Panc1 (cell line): ENCODE measurements at regions not wholly inside any gene's neighbourhood (a gene's known extent, or its start where the extent isn't known, plus 50 kb on each side); places are given as distances from the start of the nearest gene placed in this dataset.

ENCODE experiments used
- POLR2AphosphoS5 ChIP-seq: IDR thresholded peaks from 2 replicates; pipeline ENCODE4 v1.6.1; 2012; ENCODE audit warnings: mild to moderate bottlenecking, low read depth, low read length, moderate library complexity
- TF ChIP-seq, protein P1 (sequence below): fragments of 450-650 bp; IDR thresholded peaks from 2 replicates; pipeline ENCODE4 v1.5.1; 2017; ENCODE audit warnings: mild to moderate bottlenecking

DNA sequence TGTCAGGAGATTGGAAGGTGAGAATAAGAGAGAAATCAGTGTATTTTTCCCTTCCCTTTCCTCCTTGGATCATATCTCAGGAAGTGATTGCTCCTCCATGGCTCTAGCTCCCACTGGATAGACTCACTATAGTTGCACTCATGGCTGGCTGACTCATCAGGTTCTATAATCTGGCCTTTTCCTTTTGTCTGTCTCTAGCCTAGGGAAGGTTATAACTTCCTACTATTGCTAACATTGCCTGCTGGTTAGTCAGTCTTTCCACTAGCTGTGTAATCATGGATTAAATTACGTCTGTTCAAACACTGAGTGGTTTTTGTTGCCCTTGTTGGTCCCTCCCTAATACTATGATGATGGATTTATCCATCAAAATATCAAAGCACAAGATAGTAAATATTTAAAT lies 195.5 kb upstream of the VEGFC start:
- TF ChIP-seq POLR2AphosphoS5, result no peak
- TF ChIP-seq, protein P1, sequence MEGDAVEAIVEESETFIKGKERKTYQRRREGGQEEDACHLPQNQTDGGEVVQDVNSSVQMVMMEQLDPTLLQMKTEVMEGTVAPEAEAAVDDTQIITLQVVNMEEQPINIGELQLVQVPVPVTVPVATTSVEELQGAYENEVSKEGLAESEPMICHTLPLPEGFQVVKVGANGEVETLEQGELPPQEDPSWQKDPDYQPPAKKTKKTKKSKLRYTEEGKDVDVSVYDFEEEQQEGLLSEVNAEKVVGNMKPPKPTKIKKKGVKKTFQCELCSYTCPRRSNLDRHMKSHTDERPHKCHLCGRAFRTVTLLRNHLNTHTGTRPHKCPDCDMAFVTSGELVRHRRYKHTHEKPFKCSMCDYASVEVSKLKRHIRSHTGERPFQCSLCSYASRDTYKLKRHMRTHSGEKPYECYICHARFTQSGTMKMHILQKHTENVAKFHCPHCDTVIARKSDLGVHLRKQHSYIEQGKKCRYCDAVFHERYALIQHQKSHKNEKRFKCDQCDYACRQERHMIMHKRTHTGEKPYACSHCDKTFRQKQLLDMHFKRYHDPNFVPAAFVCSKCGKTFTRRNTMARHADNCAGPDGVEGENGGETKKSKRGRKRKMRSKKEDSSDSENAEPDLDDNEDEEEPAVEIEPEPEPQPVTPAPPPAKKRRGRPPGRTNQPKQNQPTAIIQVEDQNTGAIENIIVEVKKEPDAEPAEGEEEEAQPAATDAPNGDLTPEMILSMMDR, result no peak
